ENCODE measurements at regions not wholly inside any gene's neighbourhood (a gene's known extent, or its start where the extent isn't known, plus 50 kb on each side); places are given as distances from the start of the nearest gene placed in this dataset.

GRCh38 chr21:23531444-23531843, 2075.8 kb downstream of the MRPL39 start:
- no peak overlapping the region for H3K4me3 ChIP-seq (ENCODE audit: low read depth, low read length)
- TF ChIP-seq, protein P1, sequence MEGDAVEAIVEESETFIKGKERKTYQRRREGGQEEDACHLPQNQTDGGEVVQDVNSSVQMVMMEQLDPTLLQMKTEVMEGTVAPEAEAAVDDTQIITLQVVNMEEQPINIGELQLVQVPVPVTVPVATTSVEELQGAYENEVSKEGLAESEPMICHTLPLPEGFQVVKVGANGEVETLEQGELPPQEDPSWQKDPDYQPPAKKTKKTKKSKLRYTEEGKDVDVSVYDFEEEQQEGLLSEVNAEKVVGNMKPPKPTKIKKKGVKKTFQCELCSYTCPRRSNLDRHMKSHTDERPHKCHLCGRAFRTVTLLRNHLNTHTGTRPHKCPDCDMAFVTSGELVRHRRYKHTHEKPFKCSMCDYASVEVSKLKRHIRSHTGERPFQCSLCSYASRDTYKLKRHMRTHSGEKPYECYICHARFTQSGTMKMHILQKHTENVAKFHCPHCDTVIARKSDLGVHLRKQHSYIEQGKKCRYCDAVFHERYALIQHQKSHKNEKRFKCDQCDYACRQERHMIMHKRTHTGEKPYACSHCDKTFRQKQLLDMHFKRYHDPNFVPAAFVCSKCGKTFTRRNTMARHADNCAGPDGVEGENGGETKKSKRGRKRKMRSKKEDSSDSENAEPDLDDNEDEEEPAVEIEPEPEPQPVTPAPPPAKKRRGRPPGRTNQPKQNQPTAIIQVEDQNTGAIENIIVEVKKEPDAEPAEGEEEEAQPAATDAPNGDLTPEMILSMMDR (IDR thresholded peaks at IDR 0.05; ENCODE audit: borderline replicate concordance, insufficient read depth, low read depth, low read length) = no peak

DNA sequence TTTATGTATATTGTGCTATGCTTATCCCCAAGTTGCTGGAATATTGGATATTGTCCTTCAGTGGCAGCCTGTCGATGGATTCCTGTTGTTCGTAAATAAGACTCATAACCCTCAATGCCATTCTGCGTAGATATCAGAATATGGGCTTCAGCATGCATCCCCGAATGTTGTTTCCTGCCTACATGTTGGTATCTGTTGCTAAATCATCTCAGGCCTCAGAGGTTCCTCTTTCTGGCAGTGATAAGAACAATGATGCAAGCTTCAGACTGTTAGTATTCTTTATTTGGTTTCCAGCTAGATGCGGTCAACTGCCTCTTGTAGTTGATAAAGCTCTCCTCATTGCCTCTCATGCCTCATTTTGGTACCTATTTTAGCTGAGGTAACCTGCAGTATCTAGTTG, 2082.6 kb downstream of the MRPL39 start:
- no peak overlapping the region for H3K4me3 ChIP-seq (ENCODE audit: low read depth, low read length)
- TF ChIP-seq, protein P1 (IDR thresholded peaks at IDR 0.05; ENCODE audit: borderline replicate concordance, insufficient read depth, low read depth, low read length) = no peak

DNA sequence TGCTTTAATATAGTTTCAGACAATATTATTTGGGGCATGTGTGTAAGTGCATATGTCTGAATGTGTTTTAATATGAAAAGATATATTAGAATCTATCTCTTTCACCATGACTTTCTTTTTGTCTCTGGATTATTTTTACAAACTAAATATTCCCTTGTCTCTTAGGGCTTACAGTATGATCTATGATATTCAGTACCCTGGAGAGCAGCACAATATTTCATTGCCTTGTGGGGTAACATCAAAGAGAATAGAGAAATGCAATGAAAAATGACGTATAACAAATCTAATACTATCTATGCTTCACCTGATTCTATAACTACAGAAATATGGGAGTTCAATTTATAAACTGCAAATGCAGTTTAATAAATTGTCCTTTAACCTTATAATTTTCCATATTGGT, 2084.5 kb downstream of the MRPL39 start:
- TF ChIP-seq, protein P1 (IDR thresholded peaks at IDR 0.05; ENCODE audit: borderline replicate concordance, insufficient read depth, low read depth, low read length) = no peak
- no peak overlapping the region for H3K4me3 ChIP-seq (ENCODE audit: low read depth, low read length)

DNA sequence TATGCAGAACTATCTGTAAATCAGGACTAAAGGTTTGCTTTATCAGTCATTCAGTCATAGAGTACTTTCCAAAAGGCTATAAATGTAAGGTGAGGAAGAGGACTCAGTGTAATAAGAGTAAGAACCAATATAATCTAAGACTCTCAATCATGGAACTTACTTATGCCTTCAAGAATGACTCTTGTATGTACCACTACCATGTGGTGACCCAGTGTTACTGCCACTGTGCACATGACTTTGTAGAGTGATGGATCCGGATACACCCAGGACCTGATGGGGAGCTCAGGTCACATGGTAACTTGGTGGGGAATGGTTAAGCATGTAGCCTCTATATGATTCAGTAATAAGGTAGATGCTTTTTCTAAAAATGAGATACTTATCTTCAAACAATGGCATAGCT, 2099.8 kb downstream of the MRPL39 start:
- TF ChIP-seq, protein P1 (IDR thresholded peaks at IDR 0.05; ENCODE audit: borderline replicate concordance, insufficient read depth, low read depth, low read length) = no peak
- no peak overlapping the region for H3K4me3 ChIP-seq (ENCODE audit: low read depth, low read length)

DNA sequence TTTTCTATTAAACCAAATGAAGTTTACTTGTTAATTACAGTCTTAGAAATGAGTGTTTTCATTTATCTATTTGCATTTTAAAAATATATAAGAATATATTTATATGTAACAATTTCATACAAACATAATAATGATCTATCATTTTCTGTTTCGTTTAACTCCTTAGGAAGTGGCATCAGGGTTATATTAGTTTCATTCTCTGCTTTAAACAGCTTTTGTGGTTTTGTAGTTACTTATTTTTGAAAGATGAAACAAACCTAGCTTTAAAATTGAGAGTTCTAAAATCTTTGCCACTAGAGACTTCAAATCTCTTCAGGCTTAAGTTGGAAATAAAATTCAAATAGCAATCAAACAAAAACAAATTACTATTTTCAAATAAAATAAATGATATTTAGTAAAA, 2110.6 kb downstream of the MRPL39 start:
- TF ChIP-seq, protein P1 (IDR thresholded peaks at IDR 0.05; ENCODE audit: borderline replicate concordance, insufficient read depth, low read depth, low read length) = no peak
- H3K4me3 ChIP-seq (ENCODE audit: low read depth, low read length) = no peak overlapping the region

GRCh38 chr21:23488245-23488644, 2119.0 kb downstream of the MRPL39 start:
- TF ChIP-seq, protein P1 (IDR thresholded peaks at IDR 0.05; ENCODE audit: borderline replicate concordance, insufficient read depth, low read depth, low read length) = no peak
- H3K4me3 ChIP-seq (ENCODE audit: low read depth, low read length) = no peak overlapping the region

- no peak overlapping the region for H3K4me3 ChIP-seq (ENCODE audit: low read depth, low read length)
- TF ChIP-seq, protein P1 (IDR thresholded peaks at IDR 0.05; ENCODE audit: borderline replicate concordance, insufficient read depth, low read depth, low read length) = no peak
Observed at GRCh38 chr21:23480591-23481270, 2126.6 kb downstream of the MRPL39 start.
